Astrocyte (in vitro differentiated cells and primary cell): ENCODE measurements at regions not wholly inside any gene's neighbourhood (a gene's known extent, or its start where the extent isn't known, plus 50 kb on each side); places are given as distances from the start of the nearest gene placed in this dataset.

Experiments
- DNase-seq: peaks from one replicate; pipeline ENCODE4 v3.0.0-alpha.2; 2010; ENCODE audit warnings: low read depth
- FAIRE-seq: peaks from 2 replicates; lab custom pipeline; 2011; peaks lifted over from hg19 to GRCh38; lab: Jason Lieb, UNC
- H2AFZ ChIP-seq: 2 replicates; pipeline ENCODE4 v1.6.0; 2012; ENCODE audit warnings: low read depth, low read length, inconsistent platforms
- H3K27ac ChIP-seq: 2 replicates; pipeline ENCODE4 v1.5.1; 2011; ENCODE audit warnings: low read depth, low read length, inconsistent platforms
- H3K27me3 ChIP-seq: 2 replicates; pipeline ENCODE4 v1.6.0; 2011; ENCODE audit warnings: low read length, inconsistent platforms; ENCODE audit not compliant: insufficient read depth
- H3K36me3 ChIP-seq: 2 replicates; pipeline ENCODE4 v1.5.1; 2011; ENCODE audit warnings: low read length, inconsistent platforms; ENCODE audit not compliant: insufficient read depth
- H3K4me1 ChIP-seq: 2 replicates; pipeline ENCODE4 v1.5.1; 2011; ENCODE audit warnings: low read length, inconsistent platforms; ENCODE audit not compliant: insufficient read depth
- H3K4me2 ChIP-seq: 2 replicates; pipeline ENCODE4 v1.6.0; 2012; ENCODE audit warnings: low read length, inconsistent platforms
- H3K4me3 ChIP-seq: 2 replicates; pipeline ENCODE4 v1.5.1; 2011; ENCODE audit warnings: low read depth, mild to moderate bottlenecking, low read length, inconsistent platforms; ENCODE audit not compliant: insufficient read depth
- H3K79me2 ChIP-seq: 2 replicates; pipeline ENCODE4 v1.6.0; 2012; ENCODE audit warnings: mild to moderate bottlenecking, low read length, inconsistent platforms; ENCODE audit not compliant: insufficient read depth
- H3K9ac ChIP-seq: 2 replicates; pipeline ENCODE4 v1.6.0; 2012; ENCODE audit warnings: mild to moderate bottlenecking, low read length, inconsistent platforms
- H3K9me3 ChIP-seq: 2 replicates; pipeline ENCODE4 v1.5.1; 2012; ENCODE audit warnings: low read depth, mild to moderate bottlenecking, low read length, inconsistent platforms; ENCODE audit not compliant: insufficient read depth
- H4K20me1 ChIP-seq: 2 replicates; pipeline ENCODE4 v1.6.0; 2012; ENCODE audit warnings: low read length, inconsistent platforms; ENCODE audit not compliant: insufficient read depth
- H3K27ac Mint-ChIP-seq: one replicate; pipeline ENCODE4 v1.8.0; 2021; ENCODE audit warnings: mild to moderate bottlenecking, mixed read lengths; ENCODE audit not compliant: unreplicated experiment
- H3K27me3 Mint-ChIP-seq: one replicate; pipeline ENCODE4 v1.8.0; 2021; ENCODE audit warnings: low read depth, mixed read lengths; ENCODE audit not compliant: unreplicated experiment
- H3K36me3 Mint-ChIP-seq: one replicate; pipeline ENCODE4 v1.8.0; 2021; ENCODE audit warnings: low read depth, mixed read lengths; ENCODE audit not compliant: unreplicated experiment
- H3K4me1 Mint-ChIP-seq: one replicate; pipeline ENCODE4 v1.8.0; 2021; ENCODE audit warnings: low read depth, mixed read lengths; ENCODE audit not compliant: unreplicated experiment
- H3K4me3 Mint-ChIP-seq: one replicate; pipeline ENCODE4 v1.8.0; 2021; ENCODE audit warnings: mild to moderate bottlenecking, moderate library complexity, mixed read lengths; ENCODE audit not compliant: unreplicated experiment
- H3K9me3 Mint-ChIP-seq: one replicate; pipeline ENCODE4 v1.8.0; 2021; ENCODE audit warnings: mild to moderate bottlenecking, mixed read lengths; ENCODE audit not compliant: unreplicated experiment
- EZH2 ChIP-seq: IDR thresholded peaks from 2 replicates; pipeline ENCODE4 v1.6.1; 2012; ENCODE audit warnings: mild to moderate bottlenecking, low read length, inconsistent platforms; ENCODE audit not compliant: insufficient read depth
- TF ChIP-seq, protein P1 (sequence below): IDR thresholded peaks from 2 replicates; pipeline ENCODE4 v1.5.1; 2011; ENCODE audit warnings: low read depth, mild to moderate bottlenecking, inconsistent platforms, low read length, moderate library complexity; ENCODE audit not compliant: insufficient read depth

GRCh38 chr2:179355881-179356280 is 91.2 kb upstream of the SESTD1 start:
- Mint-ChIP-seq H3K27me3 (peaks cover under 1% of the 10 kb centered on the region), H3K4me3 (no peak overlapping the region), H3K27ac (no peak overlapping the region), H3K9me3 (no peaks in the 10 kb centered on the region), H3K36me3 (no peaks in the 10 kb centered on the region), H3K4me1 (no peaks in the 10 kb centered on the region)
- Histone ChIP-seq H3K79me2 (no peaks in the 10 kb centered on the region), H3K27ac (no peak overlapping the region), H3K4me1 (no peaks in the 10 kb centered on the region), H3K36me3 (no peaks in the 10 kb centered on the region), H4K20me1 (no peaks in the 10 kb centered on the region), H3K4me3 (no peak overlapping the region), H2AFZ (no peak overlapping the region), H3K9me3 (no peaks in the 10 kb centered on the region), H3K9ac (no peak overlapping the region), H3K4me2 (no peak overlapping the region), H3K27me3 (no peaks in the 10 kb centered on the region)
- FAIRE-seq (no peak), DNase-seq (no peak)
- TF ChIP-seq, protein P1, sequence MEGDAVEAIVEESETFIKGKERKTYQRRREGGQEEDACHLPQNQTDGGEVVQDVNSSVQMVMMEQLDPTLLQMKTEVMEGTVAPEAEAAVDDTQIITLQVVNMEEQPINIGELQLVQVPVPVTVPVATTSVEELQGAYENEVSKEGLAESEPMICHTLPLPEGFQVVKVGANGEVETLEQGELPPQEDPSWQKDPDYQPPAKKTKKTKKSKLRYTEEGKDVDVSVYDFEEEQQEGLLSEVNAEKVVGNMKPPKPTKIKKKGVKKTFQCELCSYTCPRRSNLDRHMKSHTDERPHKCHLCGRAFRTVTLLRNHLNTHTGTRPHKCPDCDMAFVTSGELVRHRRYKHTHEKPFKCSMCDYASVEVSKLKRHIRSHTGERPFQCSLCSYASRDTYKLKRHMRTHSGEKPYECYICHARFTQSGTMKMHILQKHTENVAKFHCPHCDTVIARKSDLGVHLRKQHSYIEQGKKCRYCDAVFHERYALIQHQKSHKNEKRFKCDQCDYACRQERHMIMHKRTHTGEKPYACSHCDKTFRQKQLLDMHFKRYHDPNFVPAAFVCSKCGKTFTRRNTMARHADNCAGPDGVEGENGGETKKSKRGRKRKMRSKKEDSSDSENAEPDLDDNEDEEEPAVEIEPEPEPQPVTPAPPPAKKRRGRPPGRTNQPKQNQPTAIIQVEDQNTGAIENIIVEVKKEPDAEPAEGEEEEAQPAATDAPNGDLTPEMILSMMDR, result no peak
- no peak for TF ChIP-seq EZH2

DNA sequence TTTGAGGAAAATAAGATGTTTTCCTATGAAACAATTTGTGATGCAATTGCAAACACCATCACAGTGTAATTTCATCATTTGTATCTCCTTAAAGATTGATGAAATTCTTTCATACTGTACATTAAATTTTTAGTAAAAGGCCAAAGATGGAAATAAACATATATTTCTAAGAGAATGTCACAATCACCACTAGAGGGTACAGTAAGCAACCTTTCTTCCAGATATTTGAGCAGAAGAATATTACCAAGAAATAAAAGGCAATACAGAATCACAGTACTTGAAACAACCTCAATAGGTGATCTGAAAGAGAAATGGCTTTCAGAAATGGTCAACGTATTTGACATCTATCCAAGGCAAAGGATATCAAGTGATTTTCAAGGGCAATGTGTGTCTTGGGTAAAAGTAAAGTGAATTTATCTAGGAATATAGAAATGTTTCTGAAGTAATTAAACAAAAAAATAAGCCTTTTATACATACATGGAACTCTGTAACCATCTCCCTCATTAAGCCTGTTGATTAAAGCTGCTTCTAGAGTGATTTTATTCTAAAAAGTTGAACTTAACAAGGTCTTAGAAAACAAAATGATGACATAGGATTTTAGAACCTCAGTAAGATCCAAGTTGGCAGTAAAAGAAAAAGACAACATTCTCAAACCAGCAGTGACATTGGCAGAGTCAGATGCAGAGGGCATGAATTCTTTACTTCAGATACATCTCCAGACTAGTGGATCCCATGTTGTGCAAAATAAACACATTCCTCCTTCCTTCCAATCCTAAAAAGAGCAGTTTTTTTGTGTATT is 90.3 kb upstream of the SESTD1 start:
- peaks cover 1% of the 10 kb centered on the region for H3K27me3 Mint-ChIP-seq
- H3K9me3 Mint-ChIP-seq, result no peaks in the 10 kb centered on the region
- DNase-seq, result no peak
- Histone ChIP-seq H4K20me1 (no peaks in the 10 kb centered on the region), H2AFZ (no peak overlapping the region), H3K27me3 (no peaks in the 10 kb centered on the region), H3K36me3 (no peaks in the 10 kb centered on the region), H3K9me3 (no peaks in the 10 kb centered on the region), H3K27ac (no peak overlapping the region), H3K4me3 (no peak overlapping the region), H3K4me2 (no peak overlapping the region), H3K4me1 (no peaks in the 10 kb centered on the region), H3K9ac (no peak overlapping the region), H3K79me2 (no peaks in the 10 kb centered on the region)
- TF ChIP-seq EZH2, result no peak
- TF ChIP-seq, protein P1, result peak; percentile 46
- no peaks in the 10 kb centered on the region for H3K4me1 Mint-ChIP-seq
- no peaks in the 10 kb centered on the region for H3K36me3 Mint-ChIP-seq
- H3K4me3 Mint-ChIP-seq, result no peak overlapping the region
- peak; percentile 49 for FAIRE-seq
- H3K27ac Mint-ChIP-seq, result no peak overlapping the region

GRCh38 chr2:179354296-179354695 is 89.7 kb upstream of the SESTD1 start:
- Histone ChIP-seq H2AFZ (no peak overlapping the region), H3K27ac (no peak overlapping the region), H3K36me3 (no peaks in the 10 kb centered on the region), H3K79me2 (no peaks in the 10 kb centered on the region), H4K20me1 (no peaks in the 10 kb centered on the region), H3K4me2 (no peak overlapping the region), H3K4me3 (no peak overlapping the region), H3K9me3 (no peaks in the 10 kb centered on the region), H3K4me1 (no peaks in the 10 kb centered on the region), H3K9ac (no peak overlapping the region), H3K27me3 (no peaks in the 10 kb centered on the region)
- DNase-seq, result no peak
- H3K27ac Mint-ChIP-seq, result no peak overlapping the region
- peaks cover 1% of the 10 kb centered on the region for H3K27me3 Mint-ChIP-seq
- TF ChIP-seq, protein P1, result no peak
- no peak for TF ChIP-seq EZH2
- H3K9me3 Mint-ChIP-seq, result no peaks in the 10 kb centered on the region
- H3K36me3 Mint-ChIP-seq, result no peaks in the 10 kb centered on the region
- FAIRE-seq, result no peak
- H3K4me1 Mint-ChIP-seq, result no peaks in the 10 kb centered on the region
- no peak overlapping the region for H3K4me3 Mint-ChIP-seq
